IPS DF 6.9 (cell line): ENCODE measurements at regions not wholly inside any gene's neighbourhood (a gene's known extent, or its start where the extent isn't known, plus 50 kb on each side); places are given as distances from the start of the nearest gene placed in this dataset.

Experiments
- DNase-seq: peaks from one replicate; pipeline ENCODE4 v3.0.0-alpha.2; 2013; ENCODE audit warnings: low read depth, low spot score
- H3K27ac ChIP-seq: one replicate; pipeline ENCODE4 v1.5.1; 2013; ENCODE audit warnings: low read length, control low read depth
- H3K27me3 ChIP-seq: 2 replicates; pipeline ENCODE4 v1.6.1; 2013; ENCODE audit warnings: mild to moderate bottlenecking, low read length; ENCODE audit not compliant: control insufficient read depth, insufficient read depth
- H3K36me3 ChIP-seq: 2 replicates; pipeline ENCODE4 v1.6.1; 2013; ENCODE audit warnings: low read length; ENCODE audit not compliant: control insufficient read depth, insufficient read depth
- H3K4me1 ChIP-seq: 2 replicates; pipeline ENCODE4 v1.6.1; 2013; ENCODE audit warnings: low read length; ENCODE audit not compliant: control insufficient read depth, insufficient read depth
- H3K4me3 ChIP-seq: 2 replicates; pipeline ENCODE4 v1.5.1; 2013; ENCODE audit warnings: mild to moderate bottlenecking, low read length
- H3K9me3 ChIP-seq: 2 replicates; pipeline ENCODE4 v1.6.1; 2013; ENCODE audit warnings: low read length, inconsistent platforms; ENCODE audit not compliant: control insufficient read depth, insufficient read depth
- WGBS: extraction: QIAGEN DNeasy Blood & Tissue Kit; methylation state at CpG from one replicate; pipeline ENCODE4 v1.1.7; 2013; ENCODE audit warnings: mixed read lengths, missing lambda C conversion rate; ENCODE audit not compliant: insufficient read length, insufficient coverage; 5-methylcytosine and 5-hydroxymethylcytosine counted together

DNA sequence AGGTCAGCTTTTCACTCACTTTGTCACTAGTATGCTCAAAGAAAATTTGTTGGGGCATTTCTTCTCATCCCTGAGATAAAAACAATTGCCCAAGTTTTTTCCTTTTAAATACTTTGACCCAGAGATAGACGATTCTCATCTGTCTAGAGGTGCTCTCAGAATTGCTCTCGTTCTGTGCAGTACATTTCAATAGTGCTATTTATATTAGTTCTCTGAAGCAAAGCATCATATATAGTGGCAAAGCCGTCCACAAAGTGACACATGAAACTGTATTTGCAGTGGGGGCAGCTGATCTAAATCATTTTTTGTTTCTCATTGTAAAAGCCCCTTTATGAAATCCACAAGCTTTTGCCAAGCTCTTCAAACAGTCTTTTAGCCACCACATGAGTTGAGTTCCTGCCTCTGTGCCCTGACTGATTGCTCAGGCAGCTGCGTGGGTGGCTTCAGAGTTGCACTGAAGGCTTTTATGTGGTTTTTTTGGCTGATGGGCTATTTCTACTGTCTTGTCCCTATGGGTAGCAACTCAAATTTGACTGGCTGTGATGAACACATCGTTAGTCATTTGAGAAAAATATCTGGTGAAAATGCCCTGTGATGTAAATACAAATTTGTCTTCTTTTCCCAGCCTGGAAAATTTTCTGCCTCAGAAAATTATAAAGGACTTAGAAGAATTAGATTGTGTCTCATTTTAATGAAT, 119.1 kb upstream of the OTUD4 start:
- no peak for DNase-seq
- no peaks in the 10 kb centered on the region for H3K36me3 ChIP-seq
- H3K9me3 ChIP-seq, result no peaks in the 10 kb centered on the region
- H3K27me3 ChIP-seq, result no peaks in the 10 kb centered on the region
- H3K27ac ChIP-seq, result no peak overlapping the region
- no peak overlapping the region for H3K4me3 ChIP-seq
- H3K4me1 ChIP-seq, result no peaks in the 10 kb centered on the region
- no CpG with 5 or more reads among the region's 5 CpGs for WGBS

DNA sequence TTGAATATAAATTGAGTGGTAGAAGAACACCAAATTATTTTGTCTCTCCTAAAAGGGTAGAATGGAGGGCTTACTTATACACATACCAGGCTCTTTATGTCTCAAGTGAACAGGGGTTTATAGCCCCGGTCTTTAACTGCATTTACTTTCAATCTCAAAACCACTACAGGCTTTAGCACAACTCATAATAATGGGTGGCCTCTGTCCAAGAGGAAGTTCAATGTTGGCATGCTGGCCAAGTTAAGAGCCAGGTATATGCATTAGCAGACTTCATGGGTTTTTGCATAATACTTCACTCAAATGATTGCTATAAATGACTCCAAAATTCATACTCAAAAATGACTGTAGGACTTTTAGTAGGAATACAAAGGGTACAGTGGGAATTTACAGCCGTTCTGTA, 118.5 kb upstream of the OTUD4 start:
- Histone ChIP-seq H3K27ac (no peak overlapping the region), H3K9me3 (no peaks in the 10 kb centered on the region), H3K4me3 (no peak overlapping the region), H3K4me1 (no peaks in the 10 kb centered on the region), H3K27me3 (no peaks in the 10 kb centered on the region), H3K36me3 (no peaks in the 10 kb centered on the region)
- no CpG with 5 or more reads among the region's 2 CpGs for WGBS
- no peak for DNase-seq

DNA sequence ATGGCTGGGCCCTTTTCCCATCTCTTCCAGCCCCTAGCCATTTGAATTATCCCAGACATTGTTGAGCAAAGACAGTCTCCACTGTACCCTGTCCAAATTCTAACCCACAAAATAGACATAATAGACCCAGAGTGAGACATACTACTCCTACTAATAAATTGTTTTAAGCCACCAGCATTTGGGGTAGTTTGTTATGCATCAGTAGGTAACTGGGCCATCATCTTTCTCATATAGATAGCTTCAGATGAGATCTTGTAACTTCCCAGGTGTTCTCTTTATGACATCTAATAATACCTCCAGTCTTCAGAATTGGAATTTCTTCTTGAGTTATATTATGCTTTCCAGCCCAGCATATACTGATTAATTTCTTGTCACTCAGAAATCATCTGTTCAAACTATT, 117.2 kb upstream of the OTUD4 start:
- Histone ChIP-seq H3K36me3 (no peaks in the 10 kb centered on the region), H3K4me1 (no peaks in the 10 kb centered on the region), H3K9me3 (no peaks in the 10 kb centered on the region), H3K27ac (no peak overlapping the region), H3K27me3 (no peaks in the 10 kb centered on the region), H3K4me3 (no peak overlapping the region)
- DNase-seq, result no peak

GRCh38 chr4:145295547-145295946, 115.2 kb upstream of the OTUD4 start:
- H3K4me3 ChIP-seq, result no peak overlapping the region
- no CpG with 5 or more reads among the region's 1 CpG for WGBS
- no peaks in the 10 kb centered on the region for H3K9me3 ChIP-seq
- no peaks in the 10 kb centered on the region for H3K27me3 ChIP-seq
- no peak overlapping the region for H3K27ac ChIP-seq
- no peaks in the 10 kb centered on the region for H3K36me3 ChIP-seq
- no peaks in the 10 kb centered on the region for H3K4me1 ChIP-seq
- DNase-seq, result no peak

- Histone ChIP-seq H3K27ac (no peak overlapping the region), H3K27me3 (no peaks in the 10 kb centered on the region), H3K36me3 (no peaks in the 10 kb centered on the region), H3K9me3 (no peaks in the 10 kb centered on the region), H3K4me3 (no peak overlapping the region), H3K4me1 (no peaks in the 10 kb centered on the region)
- no CpG with 5 or more reads among the region's 3 CpGs for WGBS
- DNase-seq, result no peak
Measured at GRCh38 chr4:145295122-145295521, 114.7 kb upstream of the OTUD4 start.

DNA sequence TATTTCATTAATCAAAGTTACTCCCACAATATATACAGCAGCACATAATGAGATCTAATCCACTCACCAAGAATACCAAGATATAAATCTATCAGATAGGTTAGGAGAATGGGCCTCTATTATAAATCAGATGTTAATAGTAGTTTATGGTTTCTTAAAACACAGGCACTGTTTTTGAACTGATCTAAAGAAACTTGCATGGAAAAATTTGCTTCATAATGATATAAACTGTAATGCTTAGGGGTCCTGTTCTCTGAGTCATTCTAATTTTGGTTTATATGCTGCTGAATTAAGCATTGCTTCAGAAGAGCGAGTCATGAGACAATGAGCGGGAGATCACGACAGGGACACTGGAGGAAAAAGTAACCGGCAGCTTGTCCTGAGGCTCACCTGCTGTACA, 113.3 kb upstream of the OTUD4 start:
- Histone ChIP-seq H3K4me3 (no peak overlapping the region), H3K4me1 (no peaks in the 10 kb centered on the region), H3K27me3 (no peaks in the 10 kb centered on the region), H3K36me3 (no peaks in the 10 kb centered on the region), H3K9me3 (no peaks in the 10 kb centered on the region), H3K27ac (no peak overlapping the region)
- DNase-seq, result no peak
- no CpG with 5 or more reads among the region's 4 CpGs for WGBS

GRCh38 chr4:145290955-145291354, 110.6 kb upstream of the OTUD4 start:
- Histone ChIP-seq H3K36me3 (no peaks in the 10 kb centered on the region), H3K27ac (no peak overlapping the region), H3K9me3 (no peaks in the 10 kb centered on the region), H3K27me3 (no peaks in the 10 kb centered on the region), H3K4me1 (no peaks in the 10 kb centered on the region), H3K4me3 (no peak overlapping the region)
- WGBS, result no CpG with 5 or more reads among the region's 2 CpGs
- DNase-seq, result no peak

DNA sequence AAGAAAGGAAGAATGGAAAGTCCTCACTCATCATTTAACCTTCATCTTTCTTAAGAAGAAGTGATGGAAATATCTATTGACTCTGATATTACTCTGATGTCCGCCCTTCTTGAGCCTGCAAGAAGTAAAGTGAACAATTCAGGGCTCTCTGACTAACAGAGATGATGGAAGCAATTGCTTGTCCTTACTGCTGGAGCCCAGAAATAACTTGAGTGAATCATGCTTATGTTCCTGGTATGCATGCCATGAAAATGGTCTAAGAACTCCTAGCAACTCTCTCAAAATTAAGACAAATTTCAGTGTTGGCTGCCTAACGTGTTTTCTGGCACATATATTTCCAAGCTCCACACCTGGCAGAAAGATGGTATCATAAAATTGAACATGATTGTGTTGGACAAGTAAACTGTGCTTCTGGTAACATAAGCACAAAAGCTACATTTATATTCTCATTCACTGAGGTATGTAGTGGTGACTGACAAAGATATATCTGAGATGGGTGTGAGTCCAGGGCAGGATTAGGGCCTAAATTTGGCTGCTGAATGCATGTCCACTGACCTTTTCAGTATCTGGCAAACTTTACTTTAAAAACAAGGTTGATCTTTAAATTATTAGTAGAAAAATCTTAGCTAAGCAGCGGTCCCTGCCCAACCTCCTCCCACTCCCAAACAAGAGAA, 109.2 kb upstream of the OTUD4 start:
- no peak for DNase-seq
- no CpG with 5 or more reads among the region's 3 CpGs for WGBS
- Histone ChIP-seq H3K36me3 (no peaks in the 10 kb centered on the region), H3K27me3 (no peaks in the 10 kb centered on the region), H3K9me3 (no peaks in the 10 kb centered on the region), H3K27ac (no peak overlapping the region), H3K4me3 (no peak overlapping the region), H3K4me1 (no peaks in the 10 kb centered on the region)

DNA sequence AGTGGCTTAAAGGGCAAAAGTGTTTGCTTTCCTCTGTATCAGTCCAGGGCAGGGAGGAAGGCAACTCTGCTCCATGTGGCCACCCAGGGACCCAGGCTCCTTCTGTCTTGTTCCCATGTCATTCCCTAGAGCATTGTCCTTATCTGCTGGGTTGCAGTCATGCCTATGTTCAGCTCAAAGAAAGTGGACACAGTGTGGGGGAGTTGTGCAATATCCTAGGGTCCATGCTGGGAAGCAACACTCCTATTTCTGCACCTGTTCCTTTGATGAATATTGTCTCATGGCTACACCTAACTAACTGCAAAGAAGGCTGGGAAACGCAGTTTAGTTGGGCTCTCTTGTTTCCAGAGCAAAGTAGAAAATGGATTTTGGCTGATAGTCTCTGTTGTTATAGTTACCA, 107.0 kb upstream of the OTUD4 start:
- WGBS, result no CpG with 5 or more reads among the region's 1 CpG
- Histone ChIP-seq H3K4me3 (no peak overlapping the region), H3K9me3 (no peaks in the 10 kb centered on the region), H3K27ac (no peak overlapping the region), H3K4me1 (no peaks in the 10 kb centered on the region), H3K36me3 (no peaks in the 10 kb centered on the region), H3K27me3 (no peaks in the 10 kb centered on the region)
- DNase-seq, result no peak

- Histone ChIP-seq H3K4me3 (no peak overlapping the region), H3K27ac (no peak overlapping the region), H3K36me3 (no peaks in the 10 kb centered on the region), H3K9me3 (no peaks in the 10 kb centered on the region), H3K27me3 (no peaks in the 10 kb centered on the region), H3K4me1 (no peaks in the 10 kb centered on the region)
- DNase-seq, result no peak
Measured at GRCh38 chr4:145285928-145286327, 105.5 kb upstream of the OTUD4 start.

DNA sequence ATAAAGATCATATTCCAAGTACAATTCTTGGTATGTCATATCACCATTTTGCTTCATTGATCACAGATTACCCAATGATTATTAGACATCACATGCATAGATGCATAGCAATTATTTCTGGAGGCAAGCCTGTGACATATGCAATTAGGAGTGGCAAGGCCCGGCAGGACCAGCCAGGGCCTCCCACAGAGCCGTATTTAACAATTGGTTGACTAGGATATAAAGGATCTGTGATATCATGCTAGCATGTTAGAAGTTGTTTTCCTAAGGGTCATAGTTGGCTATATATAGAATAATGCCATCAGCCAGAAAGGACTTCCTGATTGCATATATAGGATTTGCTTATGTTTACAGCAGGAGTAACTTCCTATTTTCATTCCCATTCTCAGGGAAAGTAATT, 103.5 kb upstream of the OTUD4 start:
- no peaks in the 10 kb centered on the region for H3K4me1 ChIP-seq
- H3K4me3 ChIP-seq, result no peak overlapping the region
- no peak overlapping the region for H3K27ac ChIP-seq
- no peaks in the 10 kb centered on the region for H3K36me3 ChIP-seq
- no peak for DNase-seq
- H3K27me3 ChIP-seq, result no peaks in the 10 kb centered on the region
- no CpG with 5 or more reads among the region's 2 CpGs for WGBS
- no peaks in the 10 kb centered on the region for H3K9me3 ChIP-seq
